Hematopoietic multipotent progenitor cell (in vitro differentiated cells): ENCODE measurements at regions not wholly inside any gene's neighbourhood (a gene's known extent, or its start where the extent isn't known, plus 50 kb on each side); places are given as distances from the start of the nearest gene placed in this dataset.
"Not testable (repeated sequence)": the region's sequence is repeated elsewhere in the genome, so short reads cannot be mapped to it uniquely, and the experiment has no call there.

Source experiments
- DNase-seq, 3 donors: peaks; one replicate each; pipeline ENCODE4 v3.0.0-alpha.2; 2011 to 2015; ENCODE audit warnings: low read depth in 2 of 3, low spot score in 2 of 3

DNA sequence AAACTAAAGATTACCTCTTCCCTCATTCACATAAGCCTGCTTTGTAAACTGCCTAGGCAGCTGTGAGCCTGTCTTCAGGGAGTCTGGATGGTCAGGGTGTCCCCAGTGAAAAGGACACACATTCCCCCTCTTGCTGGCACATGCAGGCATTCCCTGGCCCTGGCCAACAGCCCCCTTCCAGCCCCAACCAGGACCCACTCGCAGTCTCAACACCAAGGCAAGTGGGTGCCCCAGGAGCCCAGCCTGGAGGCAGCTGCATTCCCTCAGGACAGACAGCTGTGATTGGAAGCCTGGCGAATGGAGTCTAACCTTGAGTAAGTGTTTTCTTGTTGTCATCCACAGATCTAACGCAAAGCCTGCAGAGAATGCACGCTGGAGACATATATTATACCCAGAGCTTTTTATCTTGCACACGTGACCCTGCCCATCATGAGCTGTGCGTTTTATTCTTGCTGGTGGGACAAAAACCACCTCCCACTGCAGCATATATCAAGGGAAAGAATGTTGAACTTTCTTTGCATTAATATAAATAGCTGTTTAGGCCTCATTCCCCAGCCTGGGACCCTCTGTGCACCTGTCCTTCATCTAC is 95.0 kb upstream of the LHX1 start:
- no peak for DNase-seq

DNA sequence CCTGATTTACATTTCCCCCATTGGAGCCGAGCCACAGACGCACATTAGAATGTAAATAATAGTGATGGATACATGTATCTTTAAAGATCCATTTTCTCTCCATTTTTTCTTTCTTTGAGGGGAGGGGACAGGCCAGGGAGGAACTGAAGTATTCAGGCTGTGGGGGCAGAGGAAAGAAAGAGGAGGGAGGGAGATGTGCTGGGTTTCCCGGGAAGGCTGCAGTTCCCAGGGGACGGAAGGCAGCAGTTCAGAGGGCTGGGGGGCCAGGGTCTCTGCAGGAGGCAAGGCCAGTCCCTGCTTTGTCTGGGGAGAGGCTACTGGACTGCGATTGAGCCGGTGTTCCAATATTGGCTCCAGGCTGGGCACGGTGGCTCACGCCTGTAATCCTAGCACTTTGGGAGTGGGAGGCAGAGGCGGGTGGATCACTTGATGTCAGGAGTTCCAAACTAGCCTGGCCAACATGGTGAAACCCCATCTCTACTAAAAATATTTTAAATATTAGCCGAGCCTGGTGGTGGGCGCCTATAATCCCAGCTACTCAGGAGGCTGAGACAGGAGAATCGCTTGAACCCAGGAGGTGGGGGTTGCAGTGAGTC is 94.2 kb upstream of the LHX1 start:
- no peak for DNase-seq

DNA sequence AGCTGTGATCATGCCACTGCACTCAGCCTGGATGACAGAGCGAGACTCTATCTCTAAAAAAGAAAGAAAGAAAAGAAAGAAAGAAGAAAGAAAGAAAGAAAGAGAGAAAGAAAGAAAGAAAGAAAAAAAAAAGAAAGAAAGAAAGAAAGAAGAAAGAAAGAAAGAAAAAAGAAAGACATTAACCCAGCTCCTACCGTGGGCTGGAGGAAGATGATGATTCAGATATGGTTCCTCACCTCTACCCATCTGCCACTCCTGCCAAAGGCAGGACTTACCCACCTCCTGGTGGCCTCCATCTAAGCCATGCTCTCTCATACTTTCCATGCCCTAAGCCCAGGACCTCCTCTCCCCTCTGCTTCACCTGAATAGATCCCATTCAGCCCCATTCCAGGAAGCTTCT is 93.3 kb upstream of the LHX1 start:
- no peak for DNase-seq

DNA sequence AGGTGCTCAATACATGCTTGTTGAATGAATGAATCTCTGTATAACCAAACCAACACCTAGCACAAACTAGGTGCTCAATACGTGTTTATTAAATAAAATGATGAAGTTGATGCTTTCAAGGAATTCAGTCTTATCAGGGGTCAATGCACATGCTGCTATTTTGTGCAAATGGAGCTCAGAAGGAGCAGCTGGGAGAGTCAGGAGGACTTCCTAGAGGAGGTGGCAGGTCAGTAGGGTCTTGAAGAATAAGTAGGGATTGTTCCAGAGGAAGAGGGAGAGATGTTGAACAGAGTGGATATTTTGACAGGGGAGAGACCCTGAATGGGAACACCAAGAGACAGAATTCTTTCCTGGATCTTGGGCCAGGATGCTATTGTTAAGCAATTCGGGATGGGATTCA is 92.7 kb upstream of the LHX1 start:
- no peak for DNase-seq

DNA sequence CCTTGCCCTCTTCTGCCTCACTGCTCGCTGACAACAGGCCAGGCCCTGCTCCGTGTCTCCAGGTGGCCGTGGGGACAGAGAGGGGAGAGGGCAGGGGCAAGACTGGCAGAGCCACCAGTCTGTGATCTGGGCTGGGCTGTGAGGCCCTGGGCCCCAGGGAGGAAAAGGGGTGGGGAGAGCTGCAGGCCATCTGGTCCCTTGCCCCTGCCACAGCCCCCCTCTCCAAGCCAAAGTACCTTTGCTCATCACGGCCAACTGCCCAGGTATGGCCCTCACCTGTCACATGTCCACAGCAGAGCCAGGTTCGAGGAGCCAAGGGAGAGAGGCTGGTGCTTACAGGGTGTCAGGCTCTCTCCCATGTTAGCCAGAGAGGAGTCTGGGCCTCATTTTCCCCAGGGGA is 91.4 kb upstream of the LHX1 start:
- DNase-seq, result no peak

DNA sequence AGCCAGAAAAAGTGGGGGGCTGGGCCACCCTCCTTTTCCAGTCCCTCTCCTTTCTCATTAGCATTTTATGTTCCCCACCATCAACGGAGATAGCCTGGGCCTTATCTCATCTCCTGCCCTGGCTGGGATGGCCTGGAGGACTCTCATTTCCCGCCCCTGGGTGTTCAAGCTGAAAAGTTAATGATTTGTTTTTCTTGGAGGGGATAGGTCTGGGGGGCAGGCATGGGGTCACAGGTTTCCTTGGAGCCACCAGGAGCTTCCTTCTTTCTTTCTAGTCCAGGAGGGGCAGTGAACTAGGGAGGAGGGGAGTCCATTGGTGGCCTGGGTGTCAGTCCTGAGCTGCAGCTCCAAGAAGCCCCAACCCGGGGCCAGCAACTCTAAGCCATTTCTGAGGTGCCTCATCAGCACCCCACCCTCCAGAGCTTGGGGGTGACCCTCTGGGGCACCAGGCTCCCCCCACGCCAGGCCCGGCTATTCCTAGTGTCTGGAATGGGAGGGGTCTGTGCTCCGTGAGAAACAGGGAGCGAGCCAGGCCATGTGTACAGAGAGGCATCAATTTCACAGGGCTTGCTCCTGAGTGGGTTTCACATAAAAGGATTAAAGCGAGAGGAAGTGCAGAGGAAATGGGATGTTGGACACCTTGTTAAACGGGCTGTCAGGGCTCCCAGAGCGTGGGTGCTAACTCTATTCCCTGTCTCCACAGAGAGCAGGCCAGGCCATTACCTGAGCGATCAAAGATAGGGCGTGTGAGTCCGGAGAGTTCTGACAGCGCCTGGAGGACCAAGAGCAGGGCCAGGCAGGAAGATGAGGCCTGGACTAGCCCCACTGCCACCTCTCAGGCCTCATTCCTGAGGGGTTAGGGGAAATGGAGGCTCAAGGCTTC is 90.6 kb upstream of the LHX1 start:
- DNase-seq, result no peak

DNA sequence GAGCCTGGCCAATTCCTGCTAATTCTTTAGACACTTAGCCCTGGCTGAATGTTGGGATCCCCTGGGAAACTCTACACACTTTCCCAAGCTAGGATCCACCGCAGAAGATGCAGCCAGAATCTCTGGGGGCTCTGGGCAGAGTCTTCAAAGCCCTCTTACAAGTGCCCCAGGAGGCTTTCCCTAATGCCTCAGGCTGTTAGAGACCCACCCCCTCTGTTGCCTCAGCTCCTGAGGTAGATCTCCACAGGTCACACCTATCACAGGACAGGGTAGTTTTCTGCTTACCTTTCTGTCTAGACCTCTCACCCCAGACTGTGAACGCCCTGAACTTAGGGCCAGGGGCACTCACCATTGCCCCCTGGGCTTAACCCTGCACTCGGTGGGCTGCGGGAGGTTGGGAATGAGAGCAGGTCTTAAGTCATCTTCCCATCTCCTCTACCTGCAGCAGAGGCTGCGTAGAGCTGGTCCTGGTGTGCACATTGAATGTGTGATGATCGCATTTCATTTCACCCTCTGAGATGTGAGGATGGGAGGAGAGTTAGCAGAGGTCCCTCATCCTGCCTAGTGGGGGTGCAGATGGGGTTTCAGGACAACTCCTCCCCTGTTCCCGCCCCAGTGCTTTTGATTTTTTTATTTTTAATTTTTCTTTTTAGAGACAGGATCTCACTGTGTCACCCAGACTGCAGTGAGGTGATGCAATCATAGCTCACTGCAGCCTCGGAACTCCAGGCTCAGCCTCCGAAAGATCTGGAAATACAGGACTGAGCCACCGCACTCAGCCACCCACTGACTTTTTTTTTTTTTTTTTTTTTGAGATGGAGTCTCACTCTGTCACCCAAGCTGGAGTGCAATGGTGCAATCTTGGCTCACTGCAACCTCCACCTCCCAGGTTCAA is 89.0 kb upstream of the LHX1 start:
- DNase-seq, result no peak

DNA sequence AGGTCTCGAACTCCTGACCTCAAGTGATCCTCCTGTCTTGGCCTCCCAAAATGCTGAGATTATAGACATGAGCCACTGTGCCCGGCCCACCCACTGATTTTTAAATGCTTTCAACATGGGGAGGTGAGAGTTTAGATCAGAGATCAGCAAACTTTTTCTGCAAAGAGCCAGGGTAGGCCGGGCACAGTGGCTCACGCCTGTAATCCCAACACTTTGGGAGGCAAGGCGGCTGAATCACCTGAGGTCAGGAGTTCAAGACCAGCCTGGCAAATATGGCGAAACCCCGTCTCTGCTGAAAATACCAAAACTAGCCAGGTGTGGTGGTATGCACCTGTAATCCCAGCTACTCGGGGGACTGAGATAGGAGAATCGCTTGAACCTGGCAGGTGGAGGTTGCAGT is 88.3 kb upstream of the LHX1 start:
- DNase-seq, result not testable (repeated sequence)

DNA sequence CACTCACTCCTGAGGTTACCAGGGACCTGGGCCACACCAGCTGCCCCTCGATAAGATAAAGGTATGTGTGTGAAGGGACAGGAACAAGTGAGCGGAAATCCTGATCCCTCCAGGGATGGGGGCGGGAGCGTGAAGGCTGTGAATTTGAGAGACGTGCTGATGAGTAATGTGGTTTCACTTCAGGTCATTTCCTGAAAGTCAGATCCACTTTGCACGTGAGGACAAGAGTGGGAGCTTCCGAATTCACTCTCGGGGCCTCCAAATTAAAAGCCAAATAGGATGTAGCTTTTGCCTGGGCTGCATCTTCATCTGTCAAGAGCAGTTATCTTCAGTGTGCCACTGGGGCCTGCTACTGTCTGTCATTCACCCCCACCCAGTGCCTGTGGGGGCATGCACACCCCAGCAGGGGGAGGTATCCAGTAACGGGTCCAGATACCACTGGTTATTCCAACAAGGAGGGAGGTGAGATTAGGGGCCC is 87.4 kb upstream of the LHX1 start:
- no peak for DNase-seq

DNA sequence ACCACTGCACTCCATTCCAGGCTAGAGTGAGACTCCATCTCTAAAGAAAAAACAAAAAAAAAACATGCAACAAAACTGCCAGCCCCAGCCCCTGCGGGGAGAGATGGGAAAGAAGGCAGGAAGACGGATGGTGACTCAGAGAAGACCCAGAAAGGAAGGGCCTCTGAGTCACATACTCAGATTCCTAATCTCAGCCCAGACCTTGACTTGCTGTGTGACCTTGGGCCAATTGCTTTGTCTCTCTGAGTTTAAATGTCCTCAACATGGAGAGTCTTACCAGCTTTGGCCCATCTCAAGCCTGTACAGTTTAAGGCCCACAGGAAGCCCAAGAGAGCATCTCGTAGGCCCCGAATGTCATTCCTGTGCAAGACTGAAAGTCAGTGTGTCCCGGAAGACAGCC is 86.5 kb upstream of the LHX1 start:
- DNase-seq, result no peak

DNA sequence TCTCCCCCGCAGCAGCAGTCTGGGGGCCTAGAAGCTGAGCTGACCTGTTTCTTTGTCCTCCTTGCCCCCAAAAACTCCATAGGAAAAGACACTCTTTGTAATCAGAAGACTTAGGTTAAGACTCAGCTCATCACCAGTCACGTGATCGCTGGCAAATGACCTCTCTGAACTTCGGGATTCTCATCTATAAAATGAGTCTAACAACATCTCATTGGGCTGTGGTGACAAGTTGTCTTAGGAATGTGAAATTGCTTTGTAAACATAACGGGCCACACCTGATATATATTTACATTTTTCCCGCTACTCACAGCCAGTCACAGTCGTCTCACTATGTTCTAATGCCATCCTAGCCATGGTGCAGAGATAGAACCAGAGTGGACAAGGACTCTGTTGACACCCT is 86.0 kb upstream of the LHX1 start:
- DNase-seq, result no peak

DNA sequence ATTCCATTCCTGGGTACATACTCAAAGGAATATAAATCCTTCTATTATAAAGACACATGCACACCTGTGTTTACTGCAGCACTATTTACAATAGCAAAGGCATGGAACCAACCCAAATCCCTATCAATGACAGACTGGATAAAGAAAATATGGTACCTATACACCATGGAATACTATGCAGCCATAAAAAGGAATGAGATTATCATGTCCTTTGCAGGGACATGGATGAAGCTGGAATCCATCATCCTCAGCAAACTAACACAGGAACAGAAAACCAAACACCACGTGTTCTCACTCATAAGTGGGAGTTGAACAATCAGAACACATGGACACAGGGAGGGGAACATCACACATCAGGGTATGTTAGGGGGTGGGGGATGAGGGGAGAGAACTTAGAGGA is 84.8 kb upstream of the LHX1 start:
- DNase-seq, result not testable (repeated sequence)

DNA sequence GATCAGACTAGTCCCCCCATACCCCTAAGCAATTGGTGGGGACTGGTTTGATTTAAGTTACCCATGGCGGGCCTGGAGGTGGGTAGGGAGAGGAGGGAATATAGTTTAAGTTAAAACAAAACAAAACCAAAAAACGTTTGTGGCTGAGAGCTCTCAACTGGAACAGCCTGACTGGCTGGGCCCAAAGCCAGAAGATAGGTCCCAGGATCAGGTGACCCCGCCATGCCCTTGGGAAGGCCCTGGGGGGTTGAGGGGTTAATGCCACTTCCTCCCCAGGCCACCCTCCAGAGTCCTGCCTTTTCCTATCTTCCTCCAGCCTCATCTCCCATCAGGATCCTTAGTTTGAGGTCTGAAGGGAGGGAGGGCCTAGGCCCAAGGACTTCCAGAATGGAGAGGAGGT is 82.3 kb upstream of the LHX1 start:
- no peak for DNase-seq

DNA sequence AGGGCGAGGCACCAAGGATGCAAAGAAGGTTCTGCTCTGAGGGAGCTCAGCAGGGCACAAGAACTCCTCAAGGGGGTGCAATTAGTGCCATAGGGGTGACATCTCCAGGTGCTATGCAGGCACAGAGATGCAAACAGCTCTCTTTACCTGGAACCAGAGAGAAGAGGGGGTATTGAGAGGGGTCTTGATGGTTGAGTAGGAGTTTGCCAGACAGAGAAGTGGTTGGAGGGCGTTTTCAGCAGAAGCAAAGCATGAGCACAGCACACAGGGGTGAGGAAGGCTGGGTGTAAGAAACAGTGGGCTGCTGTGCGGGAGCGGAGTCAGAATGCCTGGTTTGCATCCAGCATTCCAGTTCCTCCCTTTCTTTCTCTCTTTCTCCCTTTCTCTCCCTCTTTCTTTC is 81.8 kb upstream of the LHX1 start:
- DNase-seq, result no peak

DNA sequence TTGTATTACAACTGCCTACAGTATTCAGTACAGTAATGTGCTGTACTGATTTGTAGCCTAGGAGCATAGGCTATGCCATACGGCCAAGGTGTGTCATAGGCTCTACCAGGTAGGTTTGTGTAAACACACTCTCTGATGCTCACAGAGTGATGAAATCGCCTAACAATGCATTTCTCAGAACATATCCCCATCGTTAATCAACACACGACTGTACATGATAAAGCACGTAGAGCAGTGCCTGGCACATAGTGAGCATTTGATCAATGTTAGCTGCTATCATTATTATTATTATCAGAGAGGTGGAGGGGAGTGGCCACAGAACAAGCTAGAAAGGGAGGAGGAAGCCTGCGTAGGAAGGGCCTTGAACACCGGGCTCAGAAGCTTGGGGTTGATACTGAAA is 81.1 kb upstream of the LHX1 start:
- no peak for DNase-seq

DNA sequence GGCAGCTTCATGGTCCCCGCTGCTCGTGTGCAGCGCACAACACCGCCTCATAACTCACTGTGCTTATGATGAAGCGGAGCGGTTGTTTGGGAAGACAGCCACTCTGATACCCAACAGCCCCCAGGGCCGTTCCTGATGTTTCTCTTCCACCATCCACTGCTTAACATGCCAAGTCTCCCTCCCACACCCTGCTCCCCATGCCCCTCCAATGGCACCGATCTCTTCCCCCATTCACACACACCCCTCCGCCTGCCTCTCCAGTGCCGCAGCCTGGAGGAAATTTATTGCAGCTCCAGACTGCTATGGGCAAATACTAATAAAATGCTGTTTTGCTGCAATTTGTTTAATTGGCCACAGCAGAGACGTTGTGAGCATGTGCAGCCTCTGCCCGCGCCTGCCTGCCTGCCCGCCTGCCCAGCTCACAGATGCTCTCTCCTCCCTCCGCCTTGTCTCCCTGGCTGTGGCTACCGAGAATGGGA is 80.3 kb upstream of the LHX1 start:
- DNase-seq, result no peak

DNA sequence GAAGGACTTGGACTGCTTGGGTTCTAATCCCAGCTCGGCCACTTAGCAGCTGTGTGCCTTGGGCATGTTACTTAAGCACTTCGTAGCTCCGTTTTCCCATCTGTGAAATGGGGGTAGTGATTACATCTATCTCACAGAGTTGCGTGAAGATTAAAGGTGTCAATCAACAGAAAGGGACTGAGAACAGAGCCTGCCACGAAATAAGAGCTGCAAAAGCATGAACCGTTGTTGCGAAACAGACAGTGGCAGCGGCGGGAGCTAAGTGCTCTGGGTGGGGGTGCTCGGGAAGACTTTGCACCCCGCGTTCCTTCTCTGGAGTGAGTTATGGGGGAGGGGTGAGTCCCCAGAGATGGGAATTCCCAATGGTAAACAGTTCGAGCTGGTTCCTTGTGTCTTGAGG is 79.6 kb upstream of the LHX1 start:
- DNase-seq, result no peak

DNA sequence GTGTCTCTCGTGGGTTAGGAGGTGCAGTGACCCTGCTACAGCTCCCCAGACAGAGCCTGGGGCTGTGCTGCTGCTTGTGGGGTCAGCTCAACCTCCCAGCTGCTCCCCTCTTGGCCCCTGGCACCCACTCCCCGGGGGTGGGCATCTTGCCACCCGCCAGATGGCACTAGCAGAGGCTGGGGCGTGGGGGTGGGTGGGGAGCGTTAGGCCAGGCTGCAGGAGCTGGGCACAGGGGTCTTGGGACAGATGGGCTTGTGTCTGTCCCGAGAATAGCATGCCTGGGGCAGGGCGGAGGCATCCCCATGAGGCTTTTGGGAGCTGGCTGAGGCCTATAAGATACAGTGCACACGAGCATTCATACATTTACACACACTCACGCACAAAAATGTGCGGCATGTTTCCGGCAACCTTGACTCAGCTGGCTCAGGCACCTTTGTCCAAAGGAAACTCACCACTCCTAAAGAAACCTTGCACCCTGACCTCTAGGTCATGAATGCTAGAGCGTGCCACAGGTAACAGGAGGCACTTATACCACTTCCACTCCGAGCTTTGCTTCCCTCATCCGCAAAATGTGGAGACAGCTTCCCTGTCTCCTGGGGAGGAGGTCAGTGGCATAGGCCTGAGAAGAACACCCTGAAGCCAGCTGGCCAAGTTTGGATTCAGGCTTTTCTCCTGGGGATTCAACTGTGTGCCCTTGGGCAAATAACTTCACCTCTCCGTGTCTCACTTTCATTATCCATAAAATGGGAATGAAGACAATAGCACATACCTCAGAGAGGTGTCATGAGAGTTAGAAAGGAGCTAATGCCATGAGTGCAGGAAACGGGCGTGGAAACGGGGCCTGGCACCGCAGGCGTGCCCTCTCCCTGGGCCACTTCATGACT is 78.9 kb upstream of the LHX1 start:
- no peak for DNase-seq

DNA sequence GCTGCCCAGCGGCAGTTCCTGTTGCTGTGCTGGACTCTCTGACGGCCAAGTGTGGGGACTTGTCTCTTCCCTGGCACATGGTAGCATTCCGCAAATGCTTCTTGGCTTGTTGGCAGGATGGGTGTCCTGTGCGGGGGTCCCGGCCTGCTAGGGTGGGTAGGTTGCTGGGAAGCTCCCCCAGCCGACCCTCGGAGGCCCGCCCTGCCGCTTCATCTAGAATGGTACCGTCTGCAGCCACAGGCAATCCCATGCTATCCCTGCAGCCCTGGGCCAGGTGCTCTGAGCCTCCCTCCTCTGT is 78.3 kb upstream of the LHX1 start:
- DNase-seq, result no peak

DNA sequence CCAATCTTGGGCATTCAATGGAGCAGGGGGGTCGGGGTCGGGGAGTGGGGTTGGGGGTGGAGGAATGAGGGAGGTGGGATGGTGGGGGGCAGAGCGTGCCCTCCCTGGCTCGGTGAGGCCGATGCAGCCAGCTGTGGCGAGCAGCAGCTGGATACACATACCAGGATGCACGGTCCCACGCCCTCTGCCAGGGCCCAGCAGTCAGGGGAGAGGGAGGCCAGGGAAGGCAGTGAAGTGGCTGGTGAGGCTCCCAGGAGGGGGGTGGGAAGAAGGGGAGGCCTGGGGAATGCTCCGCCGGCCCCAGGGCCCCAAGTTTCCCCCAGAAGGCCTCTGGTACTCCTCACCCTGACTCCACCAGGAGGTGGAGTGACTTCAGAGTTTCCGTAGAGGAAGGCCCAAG is 77.6 kb upstream of the LHX1 start:
- DNase-seq, result no peak
